Islet precursor cell (in vitro differentiated cells): ENCODE measurements at regions not wholly inside any gene's neighbourhood (a gene's known extent, or its start where the extent isn't known, plus 50 kb on each side); places are given as distances from the start of the nearest gene placed in this dataset.

Experiments used
- DNase-seq: peaks from one replicate; pipeline ENCODE4 v3.0.0-alpha.2; 2018

GRCh38 chr2:18464913-18465312 lies 95.5 kb downstream of the RDH14 start:
- no peak for DNase-seq

- no peak for DNase-seq
These were observed 104.4 kb downstream of the RDH14 start for GRCh38 chr2:18456026-18456425.

GRCh38 chr2:18455236-18455862 lies 105.1 kb downstream of the RDH14 start:
- DNase-seq: peak; percentile 65

GRCh38 chr2:18454692-18455235 lies 105.7 kb downstream of the RDH14 start:
- DNase-seq: no peak

- DNase-seq: no peak
These were observed 113.7 kb downstream of the RDH14 start for GRCh38 chr2:18446715-18447114.

- DNase-seq: no peak
These were observed 114.8 kb downstream of the RDH14 start for GRCh38 chr2:18445433-18446320.

- no peak for DNase-seq
These were observed 115.6 kb downstream of the RDH14 start for GRCh38 chr2:18444806-18445205.

GRCh38 chr2:18441583-18441982 lies 118.9 kb downstream of the RDH14 start:
- no peak for DNase-seq

- no peak for DNase-seq
These were observed 119.7 kb downstream of the RDH14 start for GRCh38 chr2:18440777-18441176.

- no peak for DNase-seq
These were observed 120.3 kb downstream of the RDH14 start for GRCh38 chr2:18440141-18440661.

- DNase-seq: no peak
These were observed 120.7 kb downstream of the RDH14 start for GRCh38 chr2:18439716-18440115.

- no peak for DNase-seq
These were observed 122.5 kb downstream of the RDH14 start for GRCh38 chr2:18437909-18438308.

GRCh38 chr2:18436503-18437005 lies 123.9 kb downstream of the RDH14 start:
- no peak for DNase-seq

GRCh38 chr2:18435426-18436037 lies 124.9 kb downstream of the RDH14 start:
- DNase-seq: no peak

- no peak for DNase-seq
These were observed 126.6 kb downstream of the RDH14 start for GRCh38 chr2:18433872-18434271.

GRCh38 chr2:18432999-18433398 lies 127.5 kb downstream of the RDH14 start:
- peak; percentile 71 for DNase-seq

- DNase-seq: no peak
These were observed 129.3 kb downstream of the RDH14 start for GRCh38 chr2:18430996-18431748.

- no peak for DNase-seq
These were observed 131.9 kb downstream of the RDH14 start for GRCh38 chr2:18428516-18428915.

- DNase-seq: no peak
These were observed 132.7 kb downstream of the RDH14 start for GRCh38 chr2:18427762-18428161.

- no peak for DNase-seq
These were observed 134.3 kb downstream of the RDH14 start for GRCh38 chr2:18426174-18426573.

GRCh38 chr2:18425210-18425703 lies 135.2 kb downstream of the RDH14 start:
- DNase-seq: no peak

- DNase-seq: no peak
These were observed 136.8 kb downstream of the RDH14 start for GRCh38 chr2:18423636-18424035.
